AG04449 (cell line): ENCODE measurements at regions not wholly inside any gene's neighbourhood (a gene's known extent, or its start where the extent isn't known, plus 50 kb on each side); places are given as distances from the start of the nearest gene placed in this dataset.
A peak's percentile ranks its signal among the peaks of the same experiment; 100 is the strongest.

Experiments used
- CTCF ChIA-PET: fragments of 350-600 bp; formaldehyde crosslinking; extraction: SDS; loops from one replicate; lab custom pipeline; 2021; ENCODE audit warnings: antibody characterized with exemption; lab: Yijun Ruan, JAX
- POLR2A ChIA-PET: fragments of 400-600, 350-600 bp; formaldehyde crosslinking; extraction: SDS; loops from one replicate; lab custom pipeline; 2020; ENCODE audit warnings: antibody characterized with exemption, inconsistent platforms; lab: Yijun Ruan, JAX
- DNase-seq: peaks from one replicate; pipeline ENCODE4 v3.0.0-alpha.2; 2010; ENCODE audit warnings: low read depth, low spot score
- H3K4me3 ChIP-seq: 2 replicates; pipeline ENCODE4 v1.5.1; 2011; ENCODE audit warnings: low read depth, mild to moderate bottlenecking, control low read depth, low read length
- TF ChIP-seq, protein P1 (sequence below): IDR thresholded peaks from one replicate; pipeline ENCODE4 v1.5.1; 2011; ENCODE audit warnings: mild to moderate bottlenecking, moderate library complexity, low read length, control low read depth, inconsistent platforms; ENCODE audit not compliant: insufficient read depth; ENCODE audit errors: missing control alignments

DNA sequence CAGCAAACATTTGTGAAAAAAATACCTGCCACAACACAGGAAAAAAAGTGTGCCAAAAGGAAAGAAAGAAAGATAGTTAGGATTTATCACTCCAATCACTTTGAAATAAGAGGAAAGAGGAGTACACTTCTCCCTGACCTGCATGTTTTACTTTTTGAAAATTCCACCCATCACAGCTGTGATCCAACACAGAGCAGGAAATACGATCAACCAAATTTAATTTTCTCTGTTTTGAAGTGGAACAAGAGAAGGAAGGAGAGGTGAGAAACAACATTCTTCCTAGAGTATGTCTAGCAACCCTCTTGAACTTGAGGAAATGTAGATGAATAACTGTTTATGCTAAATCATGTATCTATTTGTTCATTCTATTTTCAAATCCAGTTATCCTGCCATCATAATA is 284.7 kb upstream of the SYT1 start:
- TF ChIP-seq, protein P1, sequence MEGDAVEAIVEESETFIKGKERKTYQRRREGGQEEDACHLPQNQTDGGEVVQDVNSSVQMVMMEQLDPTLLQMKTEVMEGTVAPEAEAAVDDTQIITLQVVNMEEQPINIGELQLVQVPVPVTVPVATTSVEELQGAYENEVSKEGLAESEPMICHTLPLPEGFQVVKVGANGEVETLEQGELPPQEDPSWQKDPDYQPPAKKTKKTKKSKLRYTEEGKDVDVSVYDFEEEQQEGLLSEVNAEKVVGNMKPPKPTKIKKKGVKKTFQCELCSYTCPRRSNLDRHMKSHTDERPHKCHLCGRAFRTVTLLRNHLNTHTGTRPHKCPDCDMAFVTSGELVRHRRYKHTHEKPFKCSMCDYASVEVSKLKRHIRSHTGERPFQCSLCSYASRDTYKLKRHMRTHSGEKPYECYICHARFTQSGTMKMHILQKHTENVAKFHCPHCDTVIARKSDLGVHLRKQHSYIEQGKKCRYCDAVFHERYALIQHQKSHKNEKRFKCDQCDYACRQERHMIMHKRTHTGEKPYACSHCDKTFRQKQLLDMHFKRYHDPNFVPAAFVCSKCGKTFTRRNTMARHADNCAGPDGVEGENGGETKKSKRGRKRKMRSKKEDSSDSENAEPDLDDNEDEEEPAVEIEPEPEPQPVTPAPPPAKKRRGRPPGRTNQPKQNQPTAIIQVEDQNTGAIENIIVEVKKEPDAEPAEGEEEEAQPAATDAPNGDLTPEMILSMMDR, result no peak
- POLR2A ChIA-PET, result no interaction called here

DNA sequence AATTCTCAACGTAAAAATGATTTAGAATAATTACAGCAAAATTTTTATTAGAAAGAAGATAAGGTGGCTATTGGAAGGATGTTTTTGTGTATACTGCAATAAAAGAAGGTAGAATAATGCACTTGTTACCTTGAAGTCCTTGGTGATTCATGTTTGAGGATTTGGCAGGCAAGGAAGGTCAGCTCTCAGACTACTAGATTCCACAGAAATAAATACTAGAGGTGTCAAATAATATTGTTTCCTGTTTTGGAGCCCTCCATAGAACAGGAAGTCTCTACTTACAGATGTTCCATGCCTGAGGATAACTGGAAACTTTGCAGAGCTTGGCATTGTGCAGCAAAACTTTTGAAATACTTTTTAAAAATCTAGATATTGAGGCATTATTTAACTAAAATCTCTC is 284.3 kb upstream of the SYT1 start:
- CTCF ChIA-PET, result no interaction called here
- no peak overlapping the region for H3K4me3 ChIP-seq
- TF ChIP-seq, protein P1, result no peak

More for the DNA sequence above, 284.7 kb upstream of the SYT1 start:
- CTCF ChIA-PET, result no interaction called here
- no peak overlapping the region for H3K4me3 ChIP-seq
- no peak for DNase-seq

DNA sequence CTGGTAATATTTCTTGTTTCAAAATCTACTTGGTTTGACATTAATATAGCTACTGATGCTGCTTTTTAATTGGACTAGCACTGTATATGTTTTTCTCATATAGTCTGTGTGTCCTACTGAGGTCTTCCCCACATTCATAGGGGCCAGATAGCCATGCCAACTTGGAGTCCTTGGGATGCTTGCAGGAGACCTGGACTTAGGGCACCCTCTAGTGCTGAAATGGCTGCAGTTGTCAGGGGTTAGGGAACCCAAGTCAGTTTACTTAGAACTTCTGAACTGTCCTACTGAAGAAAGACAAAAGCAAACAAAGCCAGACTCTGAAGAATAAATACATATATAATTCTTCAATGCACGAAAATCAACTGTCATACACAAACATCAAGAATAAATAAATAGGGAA is 279.9 kb upstream of the SYT1 start:
- DNase-seq, result no peak
- no peak overlapping the region for H3K4me3 ChIP-seq
- CTCF ChIA-PET, result no interaction called here
- TF ChIP-seq, protein P1, result peak; percentile 16
- POLR2A ChIA-PET, result no interaction called here

More for the DNA sequence above, 284.3 kb upstream of the SYT1 start:
- DNase-seq, result no peak
- POLR2A ChIA-PET, result no interaction called here

DNA sequence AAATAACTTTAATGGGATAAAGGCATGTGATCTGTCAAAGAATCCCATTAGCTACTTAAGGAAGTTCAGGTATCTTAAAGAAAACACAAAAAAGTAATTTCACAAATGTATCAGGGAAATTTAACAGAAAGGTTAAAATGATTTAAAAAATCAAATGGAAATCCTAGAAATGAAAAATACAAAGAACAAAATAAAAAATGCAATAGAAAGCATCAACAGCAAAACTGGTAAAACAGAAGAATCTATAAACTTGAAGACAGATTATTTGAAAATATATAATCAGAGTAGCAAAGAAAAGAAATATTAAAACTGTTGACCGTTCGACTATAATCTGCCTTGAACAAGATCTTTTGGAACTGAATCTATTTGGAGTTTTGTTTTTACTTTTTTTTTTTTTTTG is 279.4 kb upstream of the SYT1 start:
- no peak for DNase-seq
- CTCF ChIA-PET, result no interaction called here
- no peak overlapping the region for H3K4me3 ChIP-seq
- TF ChIP-seq, protein P1, result no peak
- POLR2A ChIA-PET, result no interaction called here

DNA sequence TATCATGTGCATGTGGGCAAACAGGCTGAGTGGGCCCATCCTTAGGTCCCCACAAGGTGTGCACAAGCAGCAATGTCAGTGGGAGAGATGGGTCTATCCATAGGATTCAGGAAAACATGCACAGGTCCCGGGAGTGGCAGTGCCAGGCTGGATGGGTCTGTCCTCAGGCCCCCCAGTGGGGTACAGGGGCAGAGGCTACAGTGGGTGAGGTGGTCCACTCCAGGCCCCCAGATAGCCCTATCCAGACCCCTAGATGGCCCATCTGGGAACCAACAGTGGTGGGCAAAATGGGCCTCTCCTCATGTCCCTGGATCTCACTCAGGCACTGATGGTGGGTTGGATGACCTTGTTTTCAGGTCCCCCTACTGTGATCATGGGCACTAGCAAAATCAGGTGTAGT is 277.8 kb upstream of the SYT1 start:
- TF ChIP-seq, protein P1, result no peak
- ChIA-PET CTCF (no interaction called here), POLR2A (no interaction called here)
- DNase-seq, result no peak
- H3K4me3 ChIP-seq, result no peak overlapping the region

DNA sequence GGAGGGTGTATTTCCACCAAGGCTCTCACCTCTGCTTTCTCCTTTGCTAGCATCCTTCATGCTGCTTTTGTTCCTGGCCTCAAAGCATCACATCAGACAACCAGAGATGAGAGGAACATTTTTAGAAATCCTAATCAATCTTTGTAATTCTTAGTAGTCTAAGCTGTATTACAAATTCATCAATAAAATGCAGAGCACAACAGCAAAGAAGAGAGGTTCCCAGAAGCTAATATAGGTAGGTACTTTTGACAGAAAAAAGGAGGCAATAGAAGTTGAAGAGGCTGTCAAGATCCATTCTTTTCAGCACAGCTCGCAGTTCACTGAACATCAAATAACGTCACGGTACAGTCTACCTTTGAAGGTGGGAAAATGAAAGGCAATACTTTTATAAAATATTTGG is 265.2 kb upstream of the SYT1 start:
- TF ChIP-seq, protein P1, result no peak
- H3K4me3 ChIP-seq, result no peak overlapping the region
- ChIA-PET CTCF (no interaction called here), POLR2A (no interaction called here)
- DNase-seq, result no peak
